Parathyroid adenoma (tissue), 2 donors: ENCODE measurements at regions not wholly inside any gene's neighbourhood (a gene's known extent, or its start where the extent isn't known, plus 50 kb on each side); places are given as distances from the start of the nearest gene placed in this dataset.

Source experiments
- H2AFZ ChIP-seq: fragments of 300-600 bp; sonication (generic); one replicate; pipeline ENCODE4 v1.7.0; 2017; ENCODE audit warnings: antibody characterized with exemption, mild to moderate bottlenecking
- H3K27ac ChIP-seq: fragments of 300-600 bp; sonication (generic); one replicate; pipeline ENCODE4 v1.7.0; 2017
- H3K27me3 ChIP-seq: fragments of 300-600 bp; sonication (generic); one replicate; pipeline ENCODE4 v1.7.0; 2017; ENCODE audit warnings: low read length; ENCODE audit not compliant: control insufficient read depth, insufficient read depth
- H3K36me3 ChIP-seq: fragments of 300-600 bp; sonication (generic); one replicate; pipeline ENCODE4 v1.7.0; 2017; ENCODE audit warnings: low read length; ENCODE audit not compliant: control insufficient read depth, insufficient read depth
- H3K4me1 ChIP-seq: fragments of 300-600 bp; sonication (generic); one replicate; pipeline ENCODE4 v1.7.0; 2017; ENCODE audit warnings: control low read depth
- H3K4me2 ChIP-seq: fragments of 300-600 bp; sonication (generic); one replicate; pipeline ENCODE4 v1.7.0; 2017; ENCODE audit warnings: low read length
- H3K4me3 ChIP-seq: fragments of 300-600 bp; sonication (generic); one replicate; pipeline ENCODE4 v1.7.0; 2017; ENCODE audit warnings: low read depth, low read length
- H3K79me2 ChIP-seq: fragments of 300-600 bp; sonication (generic); one replicate; pipeline ENCODE4 v1.7.0; 2017; ENCODE audit warnings: control low read depth
- H3K9ac ChIP-seq: fragments of 300-600 bp; sonication (generic); one replicate; pipeline ENCODE4 v1.7.0; 2017; ENCODE audit warnings: mild to moderate bottlenecking
- H3K9me3 ChIP-seq: fragments of 300-600 bp; sonication (generic); one replicate; pipeline ENCODE4 v1.7.0; 2017; ENCODE audit warnings: low read length; ENCODE audit not compliant: control insufficient read depth
- CTCF ChIP-seq: fragments of 300-600 bp; sonication (generic); IDR thresholded peaks from one replicate; pipeline ENCODE4 v1.7.0; 2017; ENCODE audit warnings: antibody characterized with exemption, mild to moderate bottlenecking
- donor health status: primary hyperparathyroidism.

GRCh38 chr14:51578853-51579252 lies 72.9 kb upstream of the FRMD6 start:
- no peak for TF ChIP-seq CTCF
- Histone ChIP-seq H3K27me3 (no peaks in the 10 kb centered on the region), H2AFZ (no peak overlapping the region), H3K79me2 (no peaks in the 10 kb centered on the region), H3K9me3 (no peaks in the 10 kb centered on the region), H3K4me1 (no peaks in the 10 kb centered on the region), H3K9ac (no peak overlapping the region), H3K27ac (no peak overlapping the region), H3K4me3 (no peak overlapping the region), H3K4me2 (no peak overlapping the region), H3K36me3 (no peaks in the 10 kb centered on the region)

- Histone ChIP-seq H3K79me2 (no peaks in the 10 kb centered on the region), H3K27ac (no peak overlapping the region), H3K27me3 (no peaks in the 10 kb centered on the region)
Measured at GRCh38 chr14:51581017-51581881, 70.5 kb upstream of the FRMD6 start.

GRCh38 chr14:51582437-51582836 lies 69.3 kb upstream of the FRMD6 start:
- no peaks in the 10 kb centered on the region for H3K4me1 ChIP-seq
- H3K4me3 ChIP-seq = no peak overlapping the region
- H3K4me2 ChIP-seq = no peak overlapping the region
- no peak overlapping the region for H3K27ac ChIP-seq
- H3K9ac ChIP-seq = no peak overlapping the region
- no peaks in the 10 kb centered on the region for H3K36me3 ChIP-seq
- H3K79me2 ChIP-seq = no peaks in the 10 kb centered on the region
- H2AFZ ChIP-seq = no peak overlapping the region
- no peaks in the 10 kb centered on the region for H3K9me3 ChIP-seq
- TF ChIP-seq CTCF = no peak
- no peaks in the 10 kb centered on the region for H3K27me3 ChIP-seq

More at GRCh38 chr14:51581017-51581881, 70.5 kb upstream of the FRMD6 start:
- no peak overlapping the region for H3K4me3 ChIP-seq
- H3K4me2 ChIP-seq = no peak overlapping the region
- H3K9me3 ChIP-seq = no peaks in the 10 kb centered on the region
- no peak overlapping the region for H2AFZ ChIP-seq
- H3K9ac ChIP-seq = no peak overlapping the region
- no peaks in the 10 kb centered on the region for H3K4me1 ChIP-seq
- H3K36me3 ChIP-seq = no peaks in the 10 kb centered on the region
- TF ChIP-seq CTCF = no peak

GRCh38 chr14:51585055-51585454 lies 66.7 kb upstream of the FRMD6 start:
- no peak overlapping the region for H3K4me2 ChIP-seq
- H3K79me2 ChIP-seq = no peaks in the 10 kb centered on the region
- no peaks in the 10 kb centered on the region for H3K27me3 ChIP-seq
- H3K27ac ChIP-seq = no peak overlapping the region
- TF ChIP-seq CTCF = no peak
- no peaks in the 10 kb centered on the region for H3K4me1 ChIP-seq
- no peak overlapping the region for H2AFZ ChIP-seq
- no peaks in the 10 kb centered on the region for H3K36me3 ChIP-seq
- no peak overlapping the region for H3K4me3 ChIP-seq
- no peak overlapping the region for H3K9ac ChIP-seq
- no peaks in the 10 kb centered on the region for H3K9me3 ChIP-seq

GRCh38 chr14:51592836-51593235 lies 58.9 kb upstream of the FRMD6 start:
- no peaks in the 10 kb centered on the region for H3K36me3 ChIP-seq
- H3K4me1 ChIP-seq = no peaks in the 10 kb centered on the region
- no peak overlapping the region for H3K4me3 ChIP-seq
- H3K79me2 ChIP-seq = no peaks in the 10 kb centered on the region
- H3K27me3 ChIP-seq = no peaks in the 10 kb centered on the region
- no peak overlapping the region for H3K4me2 ChIP-seq
- H2AFZ ChIP-seq = no peak overlapping the region
- no peak for TF ChIP-seq CTCF
- H3K9ac ChIP-seq = no peak overlapping the region
- no peaks in the 10 kb centered on the region for H3K9me3 ChIP-seq
- H3K27ac ChIP-seq = no peak overlapping the region
